GM21367 (cell line): ENCODE measurements at regions not wholly inside any gene's neighbourhood (a gene's known extent, or its start where the extent isn't known, plus 50 kb on each side); places are given as distances from the start of the nearest gene placed in this dataset.

Experiments
- ATAC-seq: cut with Tn5 transposase; IDR thresholded peaks from one replicate; pipeline ENCODE4 v1.9.1; 2021; ENCODE audit not compliant: unreplicated experiment

DNA sequence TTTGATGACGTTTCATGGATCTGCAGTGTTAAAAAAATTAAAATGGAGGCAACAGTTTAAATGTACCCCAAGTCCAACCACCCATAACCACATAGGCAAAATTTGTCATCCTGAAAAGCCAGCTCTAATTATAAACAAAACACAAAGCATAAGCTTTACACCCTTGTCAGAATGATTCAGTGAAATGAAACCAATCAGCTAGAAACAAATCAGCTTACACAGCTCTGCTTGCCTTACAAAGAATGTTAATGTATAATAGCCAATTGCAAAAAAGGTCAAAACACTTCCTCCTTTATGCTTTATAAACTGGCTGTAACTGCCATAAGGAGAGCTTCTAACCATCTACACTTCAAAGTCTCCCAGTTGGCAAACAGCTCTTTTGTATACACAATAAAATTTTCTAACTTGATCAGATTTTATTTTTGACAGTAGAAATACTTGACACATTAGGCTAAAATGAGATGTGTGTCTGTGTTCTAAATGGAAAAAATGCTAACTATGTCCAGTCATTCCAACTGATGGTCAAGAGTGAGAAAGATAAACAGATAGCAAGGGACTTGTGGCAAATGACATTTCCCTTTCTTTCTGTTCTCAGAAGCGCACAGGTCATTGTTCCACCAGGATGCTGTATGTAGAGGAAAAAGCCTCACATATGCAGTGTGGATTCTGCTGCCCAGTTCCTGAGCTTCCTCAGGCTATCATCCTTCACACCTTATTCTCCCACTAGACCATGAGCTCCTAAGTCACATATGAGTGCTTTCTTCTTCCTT lies 344.3 kb upstream of the ID4 start:
- no peak for ATAC-seq

DNA sequence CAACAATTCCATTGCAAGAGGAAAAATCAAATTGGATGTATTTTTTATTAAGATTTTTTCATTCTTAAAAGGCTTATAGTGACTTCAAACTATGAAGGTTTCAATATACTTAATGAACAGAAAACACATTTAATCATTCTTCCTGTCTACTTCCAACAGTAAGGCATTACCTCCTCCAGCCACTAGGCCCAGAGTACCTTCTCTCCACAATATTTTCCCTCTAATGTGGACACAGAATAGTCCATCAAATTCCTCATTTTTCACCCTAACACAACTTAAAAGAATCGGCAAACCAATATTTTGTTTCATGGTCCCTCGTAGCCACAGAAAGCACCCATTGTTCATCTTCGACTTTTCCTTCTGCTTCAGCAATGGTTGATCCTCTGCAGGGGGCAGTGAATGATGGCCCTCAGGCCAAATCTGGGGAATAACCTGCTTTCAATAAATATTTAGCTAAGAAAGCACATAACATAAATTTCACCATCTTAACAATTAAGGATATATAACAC lies 335.4 kb upstream of the ID4 start:
- ATAC-seq = no peak

DNA sequence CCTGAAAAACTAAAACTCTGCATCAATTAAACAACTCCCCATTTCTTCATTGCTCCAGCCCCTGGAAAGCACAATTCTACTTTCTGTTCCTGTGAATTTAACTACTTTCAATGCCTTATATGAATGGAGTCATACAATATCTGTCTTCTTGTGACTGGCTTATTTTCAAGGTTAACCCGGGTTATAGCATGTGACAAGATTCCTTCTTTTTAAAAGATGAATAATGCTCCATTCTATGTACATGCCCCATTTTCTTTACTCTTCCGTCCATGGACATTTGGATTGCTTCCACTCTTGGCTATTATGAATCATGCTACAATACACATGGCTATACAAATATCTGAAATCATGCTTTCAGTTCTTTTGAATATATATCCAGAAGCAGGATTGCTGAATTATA lies 334.9 kb upstream of the ID4 start:
- ATAC-seq = no peak

DNA sequence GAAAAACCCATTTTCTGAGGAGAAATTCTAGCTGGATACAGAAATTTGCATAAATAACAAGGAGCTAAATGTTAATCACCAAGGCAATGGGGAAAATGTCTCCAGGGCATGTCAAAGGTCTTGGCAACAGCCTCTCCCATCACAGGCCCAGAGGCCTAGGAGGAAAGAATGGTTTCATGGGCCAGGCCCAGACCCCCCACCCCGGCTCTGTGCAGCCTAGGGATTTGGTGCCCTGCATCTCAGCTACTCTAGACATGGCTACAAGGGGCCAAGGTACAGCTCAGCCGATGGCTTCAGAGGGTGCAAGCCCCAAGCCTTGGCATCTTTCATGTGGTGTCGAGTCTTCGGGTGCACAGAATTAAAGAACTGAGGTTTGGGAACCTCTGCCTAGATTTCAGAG lies 321.2 kb upstream of the ID4 start:
- ATAC-seq = no peak

DNA sequence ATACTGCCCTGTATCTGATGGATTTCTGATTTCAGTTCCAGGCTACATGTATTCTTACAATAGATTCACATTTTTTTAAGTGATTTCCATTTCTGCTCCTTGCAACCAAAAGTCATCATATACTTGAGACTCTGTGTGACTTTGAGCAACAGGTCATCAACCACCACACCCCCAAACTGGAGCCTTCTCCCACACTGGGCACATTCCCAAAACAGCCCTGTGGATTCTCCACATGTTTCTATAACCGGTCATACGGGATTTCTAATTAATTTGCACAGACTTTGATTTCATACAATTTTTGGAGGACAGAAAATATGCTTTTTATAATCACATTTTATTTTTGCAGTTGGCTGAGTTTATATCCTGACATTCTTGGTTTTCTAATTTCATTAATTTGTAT lies 317.2 kb upstream of the ID4 start:
- no peak for ATAC-seq

DNA sequence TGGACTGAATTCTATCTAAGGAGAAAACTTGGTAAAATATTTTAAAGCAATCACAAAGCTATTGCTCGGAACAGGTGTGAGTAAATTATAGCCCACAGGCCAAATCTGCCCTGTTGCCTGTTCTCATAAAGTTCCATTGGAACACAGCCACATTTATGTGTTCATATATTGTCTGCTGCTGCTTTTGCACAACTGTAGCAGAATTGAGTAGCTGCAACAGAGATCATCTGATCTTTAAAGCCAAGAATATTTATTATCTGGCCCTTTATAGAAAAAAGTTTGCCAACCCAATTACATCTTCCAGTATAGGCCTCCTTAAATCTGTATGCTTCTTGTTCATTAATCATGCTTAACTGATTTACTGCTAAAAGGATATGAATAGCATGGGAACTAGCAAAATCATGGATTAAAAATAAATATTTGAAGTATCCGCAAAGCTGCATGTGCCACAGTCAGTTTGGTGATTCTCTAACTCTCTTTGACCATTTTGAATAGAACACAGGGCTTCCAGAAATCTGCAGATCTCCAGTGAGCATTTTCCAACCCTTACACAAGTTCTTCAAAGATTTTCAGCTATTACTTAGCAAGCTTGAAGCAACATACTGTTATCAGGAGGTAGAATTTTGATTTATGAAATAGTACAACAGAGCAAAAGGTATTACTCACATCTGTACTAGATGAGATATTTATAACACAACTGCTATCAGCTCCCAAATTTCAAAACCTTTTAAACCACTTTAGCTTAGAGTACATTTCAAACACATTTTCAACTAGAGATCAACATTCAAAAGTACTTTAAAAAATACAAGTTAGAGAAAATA lies 312.6 kb upstream of the ID4 start:
- no peak for ATAC-seq

DNA sequence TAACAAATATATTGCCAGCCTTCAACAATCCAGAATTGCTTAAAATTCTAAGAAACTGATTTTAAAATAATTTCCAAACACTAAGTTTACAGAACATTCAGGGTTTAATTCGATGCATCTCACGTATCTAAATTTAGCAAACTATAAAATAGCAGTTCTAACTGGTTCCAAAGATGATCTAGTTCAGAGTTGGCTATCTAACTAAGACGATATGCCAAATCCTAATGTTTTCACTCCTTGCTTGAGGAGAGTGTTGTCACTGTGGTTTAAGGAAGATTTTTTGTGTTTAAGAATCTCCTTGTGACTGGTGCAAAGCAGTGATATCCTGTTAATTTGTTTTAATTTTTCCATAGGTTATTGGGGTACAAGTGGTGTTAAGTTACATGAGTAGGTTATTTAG lies 311.5 kb upstream of the ID4 start:
- no peak for ATAC-seq

DNA sequence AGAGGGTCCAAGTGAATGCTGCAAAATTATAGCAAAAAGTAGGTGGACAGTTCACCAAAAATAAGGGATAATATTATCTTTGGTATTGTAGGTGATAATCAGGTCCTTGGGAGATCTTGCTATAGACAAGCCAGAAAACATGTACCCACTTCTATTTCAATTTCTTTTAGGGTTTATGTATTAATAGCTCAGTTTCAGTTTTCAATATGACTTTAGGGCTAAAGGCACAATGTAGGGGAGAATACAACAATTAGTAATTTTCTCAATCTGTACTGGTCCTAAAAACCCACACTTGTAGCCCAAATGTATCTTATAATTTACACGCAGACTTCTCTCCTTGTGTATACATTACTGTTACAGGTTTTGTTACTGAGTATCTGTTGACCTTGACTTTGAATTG lies 307.0 kb upstream of the ID4 start:
- ATAC-seq = no peak

DNA sequence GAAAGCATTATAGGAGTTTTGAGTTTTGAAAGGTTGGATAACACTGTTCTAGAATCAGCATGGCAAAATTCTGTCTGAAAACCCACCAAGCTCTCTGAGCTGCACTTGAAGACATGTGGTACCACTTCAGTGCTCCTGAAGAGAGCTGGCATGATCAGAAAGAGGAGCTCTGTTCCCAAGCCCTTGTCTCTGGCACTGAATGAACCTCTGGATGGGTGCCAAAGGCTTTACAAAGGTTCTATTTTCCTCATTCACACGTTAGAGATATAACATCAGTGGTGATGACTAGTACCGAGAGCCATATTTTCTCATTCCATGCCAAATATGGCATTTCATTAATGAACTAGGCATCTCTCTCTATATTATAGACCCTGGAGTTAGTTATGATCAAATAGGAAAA lies 301.8 kb upstream of the ID4 start:
- no peak for ATAC-seq

DNA sequence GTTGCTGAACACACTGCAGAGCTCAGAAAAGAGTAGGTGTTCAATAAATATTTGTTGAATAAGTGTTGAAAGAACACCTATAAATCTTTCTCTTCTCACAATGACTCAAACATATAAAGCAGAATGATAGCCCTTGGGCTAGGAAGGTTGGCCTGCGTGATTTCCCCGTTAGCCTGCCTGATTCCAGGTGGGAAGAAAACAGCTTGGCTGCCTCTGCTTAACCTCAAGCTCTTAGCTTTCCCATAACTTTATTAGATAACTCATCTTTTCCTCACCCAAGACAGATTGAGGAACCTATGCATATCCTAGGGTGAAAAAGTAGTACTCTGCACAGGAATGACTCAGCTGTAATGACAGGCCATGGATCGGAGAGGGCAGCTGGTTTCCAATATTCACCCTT lies 300.3 kb upstream of the ID4 start:
- ATAC-seq = no peak

DNA sequence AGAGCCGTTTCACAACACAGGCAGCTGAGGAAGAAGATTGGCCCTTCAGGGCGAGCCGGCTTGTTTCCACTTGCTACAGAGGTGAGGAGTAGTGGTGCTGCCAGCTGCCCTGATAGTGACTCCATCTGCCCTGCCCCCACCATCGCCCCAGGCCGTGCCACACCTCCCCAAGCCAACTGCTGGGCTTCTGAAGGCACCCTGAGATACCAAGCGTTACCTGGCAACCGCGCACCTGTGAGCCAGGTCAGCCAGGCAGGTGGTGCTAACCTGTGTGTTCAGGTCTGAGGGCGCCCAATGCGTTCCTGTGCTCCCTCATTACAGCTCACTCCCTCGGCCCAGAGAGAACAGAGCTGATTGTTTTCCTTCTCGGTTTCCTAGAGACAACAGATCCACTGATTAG lies 299.1 kb upstream of the ID4 start:
- no peak for ATAC-seq

DNA sequence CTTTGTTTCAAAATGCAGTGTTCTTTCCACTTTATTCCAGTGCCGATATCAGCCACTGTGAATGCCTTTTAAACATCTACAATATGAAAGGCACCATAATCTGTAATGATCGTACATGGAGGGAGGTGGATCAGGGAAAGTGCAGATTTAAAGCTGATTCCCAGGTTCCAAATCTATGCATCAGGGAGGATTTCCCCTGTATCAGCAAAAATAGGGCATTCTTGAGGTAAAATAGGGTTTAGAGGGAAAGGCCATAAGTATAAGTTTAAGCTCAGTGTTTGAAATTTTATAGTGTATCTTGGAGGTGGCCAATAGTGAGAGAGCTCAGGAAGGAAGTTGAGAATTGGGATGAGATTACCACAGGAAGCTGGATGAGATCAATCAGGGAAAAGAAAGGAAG lies 289.7 kb upstream of the ID4 start:
- ATAC-seq = no peak

DNA sequence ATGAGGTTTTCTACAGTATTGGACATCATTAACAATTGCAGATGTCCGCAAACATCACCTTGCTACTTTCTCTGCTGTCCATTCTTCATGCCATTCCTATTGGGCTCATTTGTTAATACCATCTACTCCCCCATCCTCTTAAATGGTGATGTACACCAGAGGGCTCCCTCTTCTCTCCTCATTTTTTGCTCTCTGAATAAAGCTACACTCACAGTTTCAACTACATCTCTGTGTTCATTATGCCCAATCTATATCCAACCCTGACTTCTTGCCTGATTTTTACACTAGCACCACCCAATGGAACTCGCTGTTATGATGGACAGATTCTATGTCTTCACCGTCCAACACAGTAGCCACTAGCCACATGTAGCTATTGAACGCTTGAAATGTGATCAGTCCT lies 288.1 kb upstream of the ID4 start:
- ATAC-seq = no peak

DNA sequence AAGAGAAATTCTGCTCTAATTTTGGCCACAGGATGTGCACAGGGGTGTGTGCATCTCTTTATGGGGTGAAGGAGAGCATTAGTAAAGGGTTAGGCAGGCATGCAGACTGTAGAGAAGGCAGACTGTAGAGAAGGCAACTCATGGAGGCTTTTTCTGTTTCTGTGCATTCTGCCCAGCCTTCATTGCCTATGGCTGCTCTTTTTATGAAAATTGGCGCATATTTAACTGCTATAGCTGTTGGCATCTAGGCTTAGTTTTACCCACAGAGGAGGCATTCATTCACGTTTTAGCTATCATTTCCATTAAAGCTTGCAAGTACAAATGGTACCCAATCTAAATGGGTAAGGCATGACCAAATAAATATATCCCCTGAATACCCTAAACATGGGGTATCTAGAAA lies 286.8 kb upstream of the ID4 start:
- ATAC-seq = no peak

DNA sequence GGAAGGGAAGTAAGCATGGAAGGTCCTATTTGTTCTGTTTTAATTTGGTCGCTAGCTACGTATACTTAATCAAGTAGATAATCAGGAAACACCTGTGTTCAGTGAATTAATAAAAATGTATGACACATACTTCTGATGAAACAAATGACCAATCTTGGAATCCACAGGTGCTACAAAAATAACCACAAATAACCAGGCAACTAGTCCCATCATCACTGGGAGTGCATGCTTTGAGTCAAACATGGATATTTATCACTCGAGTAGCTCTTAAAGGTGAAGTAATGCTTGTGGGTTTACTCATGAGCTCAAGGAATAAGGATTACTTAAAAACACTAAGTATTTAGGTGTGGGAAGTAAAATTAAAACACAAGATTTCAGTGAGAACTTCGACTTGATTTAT lies 285.6 kb upstream of the ID4 start:
- no peak for ATAC-seq

DNA sequence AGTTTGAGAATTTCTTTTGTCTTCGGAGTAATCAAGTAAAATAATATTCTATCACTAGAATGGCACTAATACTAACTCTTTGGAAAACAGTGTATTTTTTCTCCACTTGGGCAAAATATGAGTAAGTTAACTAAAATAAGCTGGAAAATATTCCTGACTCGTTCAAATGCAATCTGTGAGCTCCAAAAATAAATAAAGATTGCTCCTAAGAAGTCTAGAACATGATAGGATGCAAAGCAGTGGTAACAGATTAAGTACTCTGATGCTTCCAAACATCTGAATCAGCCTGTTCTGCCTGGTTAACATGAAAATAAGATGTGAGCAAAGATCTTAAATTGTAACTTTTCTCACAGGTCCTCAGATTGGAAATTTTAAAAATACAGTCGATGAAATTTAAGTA lies 285.1 kb upstream of the ID4 start:
- ATAC-seq = no peak

DNA sequence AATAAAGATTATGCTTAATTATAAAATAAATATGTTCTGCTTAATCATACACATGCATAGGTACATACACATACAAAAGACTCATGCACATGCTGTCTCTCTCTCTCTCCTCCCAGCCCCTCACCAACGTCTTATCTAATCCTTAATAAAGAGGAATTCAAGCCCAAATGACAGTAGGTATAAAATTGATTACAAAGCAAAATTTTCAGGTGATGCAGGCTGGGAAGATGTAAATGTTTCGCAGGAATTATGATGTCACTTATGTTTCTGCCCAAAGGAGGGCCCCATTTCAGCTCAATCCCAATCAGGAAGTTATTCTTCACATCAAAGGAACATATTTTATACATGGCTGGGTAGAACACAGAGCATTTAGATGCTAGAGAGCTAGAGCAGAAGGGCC lies 284.6 kb upstream of the ID4 start:
- ATAC-seq = no peak

DNA sequence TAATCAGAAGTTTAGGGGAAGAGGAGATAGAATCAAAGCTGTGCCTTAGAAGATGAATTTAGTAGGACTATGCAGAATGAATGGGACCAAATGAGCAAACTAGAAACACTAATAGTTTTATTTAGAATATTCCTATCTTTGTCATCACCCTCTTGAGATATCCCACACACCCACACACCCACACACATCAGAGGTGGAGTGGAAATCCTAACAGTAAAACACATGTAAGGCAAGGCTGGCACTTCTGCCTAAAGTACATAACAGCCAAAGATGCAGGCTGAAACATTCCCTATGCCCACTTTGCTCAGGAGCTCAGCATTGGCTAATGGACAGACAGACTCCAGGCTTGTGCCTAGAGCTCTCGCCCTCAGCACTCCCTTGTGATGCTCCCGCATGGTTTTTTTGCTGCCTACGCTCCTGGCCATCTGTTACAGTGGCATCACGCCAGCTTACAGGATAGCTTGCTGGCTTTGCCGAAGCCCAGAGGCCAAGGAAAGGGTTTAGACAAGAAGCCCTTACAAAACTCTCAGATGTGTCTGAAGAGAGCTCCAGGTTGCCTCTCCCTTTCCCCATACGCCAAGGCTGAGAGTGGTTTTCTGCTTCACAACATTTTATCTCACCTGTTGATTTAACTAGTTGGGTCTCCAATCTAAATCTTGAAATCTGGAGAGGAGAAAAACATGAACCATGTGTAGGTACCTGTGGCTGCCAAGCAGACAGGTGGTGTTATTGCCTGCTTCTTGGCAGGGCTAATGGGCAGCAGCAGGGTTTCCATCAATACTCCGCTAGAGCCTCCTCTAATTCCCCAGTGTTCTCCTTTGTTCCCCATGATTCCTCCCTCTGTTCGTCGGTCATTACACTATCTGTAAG lies 282.6 kb upstream of the ID4 start:
- no peak for ATAC-seq

DNA sequence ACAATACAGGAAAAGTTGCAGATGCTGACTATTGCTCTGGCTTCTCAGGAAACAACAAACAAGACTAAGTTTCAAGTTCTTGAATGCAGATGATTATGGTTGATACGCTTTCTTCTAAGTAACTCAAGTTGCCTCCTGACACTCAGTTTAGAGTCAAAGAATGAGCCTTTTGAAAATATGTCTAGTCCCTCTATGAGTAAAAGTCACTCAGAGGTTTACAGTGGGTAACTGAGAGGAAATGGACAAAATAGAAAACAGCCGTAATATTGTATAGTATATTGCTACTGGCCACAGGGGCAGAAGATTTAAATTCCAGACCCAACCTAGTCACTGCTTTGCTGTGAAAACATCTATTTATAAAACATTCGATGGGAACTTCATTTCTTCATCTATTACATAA lies 280.0 kb upstream of the ID4 start:
- no peak for ATAC-seq

DNA sequence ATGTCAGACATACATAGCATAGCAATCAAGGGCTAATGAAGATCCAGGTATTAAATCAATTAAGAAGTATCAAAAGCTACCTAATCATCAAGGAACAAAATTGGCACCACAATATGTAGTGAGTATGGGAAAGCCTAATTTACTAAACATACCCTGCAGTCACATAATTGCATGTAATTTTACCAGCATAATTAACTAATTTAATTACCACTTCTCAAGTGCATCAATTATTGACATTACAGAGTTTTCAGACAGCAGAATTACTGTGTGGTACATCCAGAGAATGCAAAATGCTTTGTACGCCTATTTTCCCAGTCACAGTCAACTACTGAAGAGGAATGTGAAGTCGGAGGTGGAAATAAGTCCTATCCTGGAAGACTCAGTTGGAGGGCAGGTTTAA lies 279.0 kb upstream of the ID4 start:
- ATAC-seq = no peak

DNA sequence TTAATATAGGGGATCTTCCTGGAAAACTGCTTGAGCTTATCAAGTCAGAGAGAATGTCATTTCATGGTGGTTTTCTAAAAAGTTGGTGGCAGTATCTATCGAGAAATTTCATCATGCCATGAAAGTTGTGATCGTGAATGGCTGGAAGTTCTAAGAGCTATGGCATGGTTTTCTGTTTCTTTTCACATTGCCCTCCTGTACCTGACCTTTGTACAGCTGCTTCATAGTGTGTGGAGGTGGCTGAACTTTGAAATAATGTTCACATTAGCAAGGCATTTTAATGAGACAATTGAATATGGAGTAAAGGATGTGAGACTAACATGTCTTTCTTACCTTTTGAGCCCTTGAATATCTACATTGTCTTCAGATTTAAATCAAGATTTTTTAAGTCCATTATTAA lies 278.2 kb upstream of the ID4 start:
- no peak for ATAC-seq

DNA sequence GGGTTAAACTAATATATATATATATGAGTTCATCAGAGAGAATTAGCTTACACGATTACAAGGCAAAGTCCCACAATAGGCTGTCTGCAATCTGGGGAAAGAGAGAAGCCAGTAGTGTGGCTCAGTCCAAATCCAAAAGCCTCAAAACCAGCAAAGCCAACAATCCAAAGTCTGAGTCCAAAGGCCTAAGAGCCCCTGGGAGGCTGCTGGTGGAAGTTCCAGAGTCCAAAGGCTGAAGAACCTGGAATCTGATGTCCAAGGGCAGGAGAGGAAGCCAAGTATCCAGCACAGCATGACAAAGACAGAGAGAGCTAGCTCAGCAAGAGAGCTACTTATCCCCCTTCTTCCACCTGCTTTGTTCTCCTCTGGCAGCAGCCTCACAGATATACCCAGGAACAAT lies 274.7 kb upstream of the ID4 start:
- no peak for ATAC-seq
